Endothelial cell of umbilical vein (primary cell): ENCODE measurements at regions not wholly inside any gene's neighbourhood (a gene's known extent, or its start where the extent isn't known, plus 50 kb on each side); places are given as distances from the start of the nearest gene placed in this dataset.

Source experiments
- BruUV-seq: library from RNA; stranded (reverse); fragments of 400-500 nt; replicated peaks from 2 replicates; lab custom pipeline; 2021; lab: Mats Ljungman, UMichigan
- CTCF ChIA-PET: fragments of 300-600, 350-600 bp; sonication (Branson Sonifier 250); formaldehyde crosslinking; loops from one replicate; lab custom pipeline; 2021; ENCODE audit warnings: antibody characterized with exemption, inconsistent platforms; lab: Charles Lee
- POLR2A ChIA-PET: fragments of 300-600, 350-600 bp; sonication (Branson Sonifier 250); formaldehyde crosslinking; loops from one replicate; lab custom pipeline; 2021; ENCODE audit warnings: antibody characterized with exemption, inconsistent platforms; lab: Charles Lee
- DNase-seq: peaks from one replicate; pipeline ENCODE4 v3.0.0-alpha.2; 2011; ENCODE audit warnings: low read depth, low spot score
- FAIRE-seq: peaks from 2 replicates; lab custom pipeline; 2011; peaks lifted over from hg19 to GRCh38; lab: Jason Lieb, UNC
- H2AFZ ChIP-seq: 2 replicates; pipeline ENCODE4 v1.6.0; 2012; ENCODE audit warnings: low read depth, low read length, control low read depth, inconsistent platforms
- H3K27ac ChIP-seq: 2 replicates; pipeline ENCODE4 v1.5.1; 2011; ENCODE audit warnings: low read depth, mild to moderate bottlenecking, control low read depth, low read length, moderate library complexity; ENCODE audit not compliant: insufficient read depth
- H3K27me3 ChIP-seq, 2 experiments: 2 replicates each; pipeline versions ENCODE4 v1.6.0 to v1.6.1; 2011; ENCODE audit warnings: low read length in 2 of 2, mixed read lengths in 1 of 2; ENCODE audit not compliant: control insufficient read depth in 2 of 2, insufficient read depth in 2 of 2
- H3K36me3 ChIP-seq, 2 experiments: 2 replicates in 1 of 2; 3 replicates in 1 of 2; pipeline ENCODE4 v1.5.1; 2011; ENCODE audit warnings: low read length in 2 of 2, mild to moderate bottlenecking in 1 of 2, moderate library complexity in 1 of 2; ENCODE audit not compliant: control insufficient read depth in 2 of 2, insufficient read depth in 2 of 2; ENCODE audit errors: extremely low read depth in 1 of 2
- H3K4me1 ChIP-seq: 3 replicates; pipeline ENCODE4 v1.5.1; 2011; ENCODE audit warnings: mild to moderate bottlenecking, low read length; ENCODE audit not compliant: control insufficient read depth, insufficient read depth; ENCODE audit errors: extremely low read depth
- H3K4me2 ChIP-seq: 2 replicates; pipeline ENCODE4 v1.6.1; 2011; ENCODE audit warnings: low read length, control low read depth, mixed read lengths; ENCODE audit not compliant: insufficient read depth
- H3K4me3 ChIP-seq, 3 experiments: fragments of 200-600 bp in 1 of 3; sonication (generic), shearing (Covaris generic) in 1 of 3; replicated peaks in 1 of 3; 2 replicates each; pipeline ENCODE4 v1.5.1; 2011 to 2016; ENCODE audit warnings: control low read depth in 3 of 3, low read length in 3 of 3, mild to moderate bottlenecking in 2 of 3, inconsistent platforms in 1 of 3, low read depth in 1 of 3, moderate library complexity in 1 of 3; ENCODE audit not compliant: insufficient read depth in 1 of 3
- H3K79me2 ChIP-seq: 2 replicates; pipeline ENCODE4 v1.6.0; 2012; ENCODE audit warnings: low read length, inconsistent platforms; ENCODE audit not compliant: control insufficient read depth, insufficient read depth
- H3K9ac ChIP-seq: replicated peaks from 2 replicates; pipeline ENCODE3; 2011; ENCODE audit warnings: low read length, control low read depth; ENCODE audit not compliant: insufficient read depth; ENCODE audit errors: extremely low read depth
- H3K9me1 ChIP-seq: replicated peaks from 3 replicates; pipeline ENCODE4 v1.6.0; 2011; ENCODE audit warnings: mild to moderate bottlenecking, low read length; ENCODE audit not compliant: control insufficient read depth, insufficient read depth; ENCODE audit errors: extremely low read depth
- H3K9me3 ChIP-seq: replicated peaks from 2 replicates; pipeline ENCODE4 v1.5.1; 2012; ENCODE audit warnings: low read length, inconsistent platforms; ENCODE audit not compliant: control insufficient read depth, insufficient read depth
- H4K20me1 ChIP-seq: replicated peaks from 2 replicates; pipeline ENCODE3; 2011; ENCODE audit warnings: mild to moderate bottlenecking, low read length; ENCODE audit not compliant: control insufficient read depth, insufficient read depth; ENCODE audit errors: extremely low read depth
- EZH2 ChIP-seq: IDR thresholded peaks from 2 replicates; pipeline ENCODE4 v1.6.1; 2012; ENCODE audit warnings: borderline replicate concordance, low read depth, mild to moderate bottlenecking, moderate library complexity, low read length, inconsistent platforms; ENCODE audit not compliant: severe bottlenecking
- FOS ChIP-seq: IDR thresholded peaks from 2 replicates; pipeline ENCODE4 v1.6.1; 2011; ENCODE audit warnings: mild to moderate bottlenecking, low read length, moderate library complexity, borderline replicate concordance; ENCODE audit not compliant: insufficient read depth
- GATA2 ChIP-seq: IDR thresholded peaks from 2 replicates; pipeline ENCODE4 v1.7.0; 2011; ENCODE audit warnings: low read depth, mild to moderate bottlenecking, moderate library complexity, mixed read lengths, low read length; ENCODE audit not compliant: insufficient read length, insufficient read depth
- JUN ChIP-seq: IDR thresholded peaks from 2 replicates; pipeline ENCODE4 v1.6.1; 2011; ENCODE audit warnings: borderline replicate concordance, low read depth; ENCODE audit not compliant: insufficient read length, insufficient read depth
- MYC ChIP-seq: IDR thresholded peaks from one replicate; pipeline ENCODE4 v1.6.1; 2011; ENCODE audit warnings: mild to moderate bottlenecking, low read depth, low read length
- POLR2A ChIP-seq: IDR thresholded peaks from 2 replicates; pipeline ENCODE4 v1.6.1; 2012; ENCODE audit warnings: low read depth, mild to moderate bottlenecking, control low read depth, low read length
- POLR2AphosphoS5 ChIP-seq: IDR thresholded peaks from 2 replicates; pipeline ENCODE4 v1.6.1; 2012; ENCODE audit warnings: low read depth, mild to moderate bottlenecking, control low read depth, low read length, moderate library complexity; ENCODE audit not compliant: insufficient read depth
- dilution Hi-C: fragments of 300-500 bp; cut with MboI; formaldehyde crosslinking; loops from one replicate; pipeline ENCODE4 v1.15.0; 2019; ENCODE audit warnings: low sequenced_read_pairs; ENCODE audit not compliant: extremely low pct_ligation_motif_present
- intact Hi-C: fragments of 100-400 bp; cut with micrococcal nuclease; formaldehyde crosslinking; loops from one replicate; pipeline ENCODE4 v1.10.0; 2022
- TF ChIP-seq, protein P1 (sequence below): IDR thresholded peaks from 2 replicates; pipeline ENCODE4 v1.6.1; 2011; ENCODE audit not compliant: insufficient read depth, insufficient read length
- TF ChIP-seq, protein P2 (sequence below), 2 donors: IDR thresholded peaks; 1 replicate in 1 of 2; 2 replicates in 1 of 2; pipeline ENCODE4 v1.5.1; 2011; ENCODE audit warnings: low read length in 2 of 2, mild to moderate bottlenecking in 2 of 2, moderate library complexity in 2 of 2, control low read depth in 1 of 2, inconsistent platforms in 1 of 2, low read depth in 1 of 2; ENCODE audit not compliant: insufficient read depth in 1 of 2; ENCODE audit errors: extremely low read depth in 1 of 2

DNA sequence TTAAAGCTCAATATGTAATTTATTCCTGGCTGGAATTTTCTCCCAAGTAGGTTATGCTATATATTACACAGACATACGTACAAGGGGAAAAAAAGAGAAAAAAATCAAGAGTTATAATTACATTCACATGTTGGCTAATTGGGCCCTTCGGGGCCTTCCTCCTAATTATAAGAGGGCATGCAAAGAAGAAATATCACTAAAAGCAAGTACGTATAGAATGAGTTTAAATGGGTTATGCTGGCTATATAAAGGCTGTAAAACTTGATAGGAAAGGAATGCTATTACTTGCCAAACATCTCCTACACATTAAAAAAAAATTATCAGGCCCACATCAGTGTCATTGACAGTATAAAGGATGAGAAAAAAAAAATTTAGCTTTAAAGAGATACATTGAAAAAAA lies 1396.1 kb upstream of the ADGRL4 start:
- Histone ChIP-seq H3K27ac (no peak overlapping the region), H3K79me2 (no peaks in the 10 kb centered on the region), H3K4me2 (no peak overlapping the region), H3K4me3 (no peak overlapping the region), H3K4me1 (no peaks in the 10 kb centered on the region), H3K9ac (no peak overlapping the region), H2AFZ (no peak overlapping the region), H4K20me1 (no peaks in the 10 kb centered on the region), H3K27me3 (no peaks in the 10 kb centered on the region), H3K9me1 (no peaks in the 10 kb centered on the region), H3K9me3 (no peaks in the 10 kb centered on the region), H3K36me3 (no peaks in the 10 kb centered on the region)
- intact Hi-C loops (no loop called here), dilution Hi-C loops (no loop called here)
- BruUV-seq = no TSS peak
- FAIRE-seq (no peak), DNase-seq (no peak)
- TF ChIP-seq GATA2 (no peak), EZH2 (no peak), POLR2A (no peak), JUN (no peak), POLR2AphosphoS5 (no peak), FOS (no peak), MYC (no peak)
- TF ChIP-seq, protein P1, sequence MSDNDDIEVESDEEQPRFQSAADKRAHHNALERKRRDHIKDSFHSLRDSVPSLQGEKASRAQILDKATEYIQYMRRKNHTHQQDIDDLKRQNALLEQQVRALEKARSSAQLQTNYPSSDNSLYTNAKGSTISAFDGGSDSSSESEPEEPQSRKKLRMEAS = no peak
- TF ChIP-seq, protein P2, sequence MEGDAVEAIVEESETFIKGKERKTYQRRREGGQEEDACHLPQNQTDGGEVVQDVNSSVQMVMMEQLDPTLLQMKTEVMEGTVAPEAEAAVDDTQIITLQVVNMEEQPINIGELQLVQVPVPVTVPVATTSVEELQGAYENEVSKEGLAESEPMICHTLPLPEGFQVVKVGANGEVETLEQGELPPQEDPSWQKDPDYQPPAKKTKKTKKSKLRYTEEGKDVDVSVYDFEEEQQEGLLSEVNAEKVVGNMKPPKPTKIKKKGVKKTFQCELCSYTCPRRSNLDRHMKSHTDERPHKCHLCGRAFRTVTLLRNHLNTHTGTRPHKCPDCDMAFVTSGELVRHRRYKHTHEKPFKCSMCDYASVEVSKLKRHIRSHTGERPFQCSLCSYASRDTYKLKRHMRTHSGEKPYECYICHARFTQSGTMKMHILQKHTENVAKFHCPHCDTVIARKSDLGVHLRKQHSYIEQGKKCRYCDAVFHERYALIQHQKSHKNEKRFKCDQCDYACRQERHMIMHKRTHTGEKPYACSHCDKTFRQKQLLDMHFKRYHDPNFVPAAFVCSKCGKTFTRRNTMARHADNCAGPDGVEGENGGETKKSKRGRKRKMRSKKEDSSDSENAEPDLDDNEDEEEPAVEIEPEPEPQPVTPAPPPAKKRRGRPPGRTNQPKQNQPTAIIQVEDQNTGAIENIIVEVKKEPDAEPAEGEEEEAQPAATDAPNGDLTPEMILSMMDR (IDR thresholded peaks at IDR 0.05; ENCODE audit: extremely low read depth in 1 of 2, insufficient read depth in 1 of 2, low read depth in 1 of 2, low read length in 2 of 2) = no peak
- CTCF ChIA-PET = no interaction called here
- POLR2A ChIA-PET = no interaction called here
